Epidermal melanocyte (primary cell): ENCODE measurements at regions not wholly inside any gene's neighbourhood (a gene's known extent, or its start where the extent isn't known, plus 50 kb on each side); places are given as distances from the start of the nearest gene placed in this dataset.

Experiments used
- DNase-seq: peaks from one replicate; pipeline ENCODE4 v3.0.0; 2011; ENCODE audit warnings: low spot score; ENCODE audit not compliant: insufficient read length

DNA sequence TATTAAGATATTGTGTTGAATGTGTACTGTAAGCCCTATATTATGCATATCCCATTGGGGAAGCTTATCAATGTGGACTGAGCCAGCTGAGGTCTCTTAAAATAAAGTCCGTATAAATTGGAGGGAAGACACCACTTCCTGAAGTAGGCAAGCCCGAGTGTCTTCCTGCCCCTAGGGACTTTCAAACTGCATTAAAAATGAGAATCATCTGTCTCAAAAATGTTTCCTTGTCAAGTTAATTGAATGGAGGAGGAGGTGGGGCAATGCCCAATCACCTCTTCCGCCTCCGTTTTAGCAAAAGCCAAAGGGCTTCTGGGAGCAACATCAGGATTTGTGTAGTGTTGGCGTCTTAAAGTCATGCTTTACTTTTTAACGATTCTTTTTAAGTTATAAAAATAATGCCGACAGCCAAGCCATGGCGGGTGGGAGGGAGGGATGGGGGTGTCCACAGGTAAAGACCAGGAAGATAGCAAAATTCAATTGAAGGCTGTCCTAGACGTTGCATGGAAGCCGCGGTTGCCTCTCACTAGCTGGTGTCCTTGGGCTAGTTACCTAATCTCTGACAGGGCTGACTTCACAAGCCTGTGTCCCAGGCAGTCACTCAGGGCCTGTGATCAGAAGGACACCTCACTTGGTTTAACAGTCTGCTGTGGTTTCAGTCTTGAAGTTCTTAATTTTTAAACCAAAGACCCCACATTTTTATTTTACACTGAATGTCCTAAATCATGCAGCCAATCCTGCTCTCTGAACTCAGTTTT lies 524.9 kb upstream of the PROK2 start:
- peak; percentile 32 for DNase-seq

- DNase-seq: no peak
These were observed 523.7 kb upstream of the PROK2 start for GRCh38 chr3:72308641-72309040.

DNA sequence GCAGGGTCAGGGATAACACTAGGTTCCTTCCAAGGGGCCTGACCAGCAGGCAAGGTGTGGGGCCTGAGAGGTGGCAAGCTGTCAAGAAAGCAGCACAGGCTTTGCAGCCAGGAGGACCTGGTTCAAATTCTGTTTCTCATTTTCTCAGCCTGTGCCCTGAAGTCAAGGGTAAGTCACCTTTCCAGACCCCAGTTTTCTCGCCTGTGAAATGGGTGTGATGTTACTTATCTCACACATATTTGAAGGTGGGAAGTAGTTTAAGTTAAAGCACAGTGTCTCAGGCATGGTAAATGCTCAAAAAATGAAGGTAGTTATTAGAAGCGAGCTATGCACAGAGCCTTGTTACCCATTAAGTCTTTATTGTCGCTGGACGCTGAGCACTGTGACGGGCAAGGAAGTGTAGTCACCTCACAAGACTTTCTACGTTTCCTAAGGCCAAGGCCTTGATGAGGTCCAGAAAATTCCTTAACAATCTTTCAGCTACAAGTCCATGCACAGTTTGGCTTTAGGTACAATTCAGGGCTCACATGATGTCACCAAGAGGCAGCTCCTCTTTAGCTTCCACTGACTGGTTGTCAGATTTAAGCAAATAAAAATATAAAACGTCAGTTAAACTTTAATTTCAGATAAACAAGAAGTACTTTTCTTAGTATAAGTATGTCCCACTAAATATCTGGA lies 522.6 kb upstream of the PROK2 start:
- DNase-seq: no peak

DNA sequence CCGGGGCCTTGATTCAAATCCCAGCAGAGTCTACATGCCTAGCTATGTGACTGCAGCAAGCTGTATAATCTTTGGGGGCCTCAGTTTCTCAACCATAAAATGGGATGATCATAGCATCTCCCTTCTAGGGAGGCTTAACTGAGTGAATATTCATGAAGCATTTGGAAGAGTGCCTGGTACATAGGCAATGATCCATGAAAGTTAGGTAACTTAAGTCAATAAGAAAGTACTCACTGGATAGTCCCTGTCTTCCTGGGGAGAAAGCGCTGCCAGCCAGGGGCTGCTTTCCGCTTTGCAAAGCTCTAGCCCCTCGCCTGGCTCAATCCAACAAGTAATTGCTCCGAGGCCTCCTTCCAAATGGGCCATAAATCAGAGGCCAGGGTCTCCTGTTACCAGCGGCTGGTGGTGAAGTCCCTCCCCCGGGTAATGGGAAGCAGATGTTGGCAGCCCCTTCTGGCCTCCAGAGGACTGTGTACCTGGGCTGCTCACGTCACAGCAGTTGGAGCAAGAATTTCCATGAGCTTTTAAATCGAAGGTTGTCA lies 521.9 kb upstream of the PROK2 start:
- DNase-seq: no peak

- DNase-seq: no peak
These were observed 519.0 kb upstream of the PROK2 start for GRCh38 chr3:72303926-72304325.

DNA sequence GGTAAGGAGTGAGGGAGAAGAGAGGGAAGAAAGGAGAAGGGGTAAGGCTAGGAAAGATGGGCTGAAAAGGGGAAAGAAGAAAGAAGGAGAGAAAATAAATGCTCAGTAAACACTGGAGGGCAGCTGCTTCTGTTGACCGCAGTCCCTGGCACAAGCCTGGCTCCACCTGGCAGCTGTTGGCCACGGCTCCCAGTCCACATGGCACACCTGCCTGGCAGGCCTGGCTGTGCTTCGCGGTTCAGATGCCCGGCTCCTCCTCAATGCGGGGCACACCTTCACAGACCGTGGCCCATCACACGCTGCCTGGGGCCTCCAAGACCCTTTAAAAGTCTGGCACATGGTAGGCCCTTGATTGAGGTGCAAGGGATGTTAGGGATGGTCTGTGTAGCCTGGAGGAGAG lies 516.8 kb upstream of the PROK2 start:
- DNase-seq: no peak

DNA sequence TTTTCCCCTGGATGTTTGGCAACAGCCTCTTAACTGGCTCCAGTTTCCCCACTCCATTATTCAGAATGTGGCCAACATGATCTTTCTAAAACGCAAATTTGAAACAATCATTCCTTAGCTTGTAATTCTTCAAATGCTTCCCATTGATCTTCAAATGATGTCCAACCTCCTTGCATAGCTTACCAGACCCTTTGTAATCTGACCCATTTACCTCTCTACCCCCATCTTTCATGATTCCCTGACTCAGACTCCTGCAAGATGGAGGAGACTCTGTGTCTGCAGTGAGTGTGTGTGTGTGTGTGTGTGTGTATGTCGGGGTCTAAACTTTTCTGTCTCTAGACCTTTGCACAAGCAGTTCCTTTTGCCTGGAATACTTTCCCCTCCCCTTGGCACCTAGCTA lies 515.7 kb upstream of the PROK2 start:
- DNase-seq: no peak

DNA sequence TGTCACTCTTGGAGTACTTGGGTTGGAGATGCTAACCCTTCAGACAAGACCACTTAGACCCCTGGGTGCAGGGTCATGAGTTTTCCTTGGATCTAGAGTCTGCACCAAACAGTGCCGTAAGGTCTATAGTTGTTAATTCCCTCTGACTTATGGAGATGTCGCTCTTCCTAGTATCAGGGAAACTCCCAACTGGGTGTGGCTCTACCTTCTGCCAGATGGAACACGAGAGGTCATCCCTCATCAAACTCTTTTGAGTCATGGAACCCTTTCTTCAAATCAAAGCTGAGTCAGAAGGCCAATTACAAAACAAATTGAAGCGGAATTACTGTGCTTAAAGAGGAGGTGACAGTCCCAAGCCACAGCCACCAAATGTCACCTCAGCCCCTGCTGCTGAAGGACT lies 514.9 kb upstream of the PROK2 start:
- DNase-seq: no peak

GRCh38 chr3:72299321-72299802 lies 514.4 kb upstream of the PROK2 start:
- DNase-seq: no peak

- no peak for DNase-seq
These were observed 513.5 kb upstream of the PROK2 start for GRCh38 chr3:72298201-72299152.

- no peak for DNase-seq
These were observed 512.5 kb upstream of the PROK2 start for GRCh38 chr3:72297481-72297880.

GRCh38 chr3:72296477-72297111 lies 511.6 kb upstream of the PROK2 start:
- DNase-seq: no peak

- no peak for DNase-seq
These were observed 511.1 kb upstream of the PROK2 start for GRCh38 chr3:72295962-72296450.

GRCh38 chr3:72295276-72295961 lies 510.5 kb upstream of the PROK2 start:
- no peak for DNase-seq

DNA sequence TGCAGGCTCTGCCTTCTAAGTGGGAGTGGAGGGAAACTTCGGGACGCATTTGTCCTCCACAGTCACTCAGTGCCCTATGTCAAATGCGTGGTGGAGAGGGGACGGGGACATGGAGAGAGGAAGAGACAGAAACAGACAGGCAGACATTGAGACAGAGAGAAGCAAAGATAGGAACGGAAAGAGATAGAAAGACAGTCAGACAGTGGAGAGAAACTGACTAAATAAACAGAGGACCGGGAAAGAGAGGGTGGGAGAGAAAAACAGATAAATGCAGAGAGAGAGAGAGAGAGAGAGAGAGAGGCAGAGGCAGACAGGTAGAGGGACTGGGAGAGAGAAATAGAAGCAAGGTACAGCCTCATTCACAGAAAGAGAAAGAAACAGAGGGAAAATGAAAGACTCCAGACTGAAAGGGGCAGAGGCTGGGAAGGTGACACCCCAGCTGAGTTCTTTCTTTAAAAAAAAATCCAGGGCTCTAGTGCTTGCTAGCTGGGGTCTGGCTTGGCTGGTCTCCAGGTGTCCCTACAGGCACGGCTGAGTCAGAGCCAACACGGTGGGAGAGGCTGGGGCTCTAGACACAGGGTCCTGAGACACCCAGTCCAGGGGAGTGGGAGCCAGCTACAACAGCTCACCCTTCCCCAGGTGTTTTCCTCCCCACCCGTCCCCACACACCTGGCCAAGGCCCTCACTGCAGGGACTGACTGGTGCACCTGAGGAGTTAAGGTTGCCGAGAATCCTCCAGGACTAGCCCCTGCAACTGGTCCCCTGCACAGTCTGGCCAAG lies 506.1 kb upstream of the PROK2 start:
- no peak for DNase-seq

GRCh38 chr3:72289692-72290071 lies 504.7 kb upstream of the PROK2 start:
- no peak for DNase-seq

- DNase-seq: peak; percentile 93
These were observed 504.2 kb upstream of the PROK2 start for GRCh38 chr3:72288955-72289691.

DNA sequence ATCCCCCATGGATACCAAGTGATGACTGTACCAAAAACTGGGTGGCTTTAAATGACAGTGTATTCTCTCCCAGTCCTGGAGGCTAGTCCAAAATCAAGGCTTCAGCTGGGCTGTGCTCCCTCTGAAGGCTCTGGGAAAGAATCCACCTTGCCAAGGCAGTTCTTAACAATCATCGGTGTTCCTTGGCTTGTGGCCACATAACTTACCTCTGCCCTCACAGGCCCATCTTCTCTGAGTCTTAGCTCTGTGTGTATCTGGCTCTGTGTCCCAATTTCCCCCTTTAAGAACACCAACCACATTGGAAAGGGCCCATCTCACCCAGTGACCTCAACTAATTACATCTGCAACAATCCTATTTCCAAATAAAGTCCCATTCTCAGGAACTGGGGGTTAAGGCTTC lies 503.0 kb upstream of the PROK2 start:
- DNase-seq: no peak

GRCh38 chr3:72285502-72285901 lies 500.6 kb upstream of the PROK2 start:
- no peak for DNase-seq
